Adrenal gland (tissue), 5 donors: ENCODE measurements at regions not wholly inside any gene's neighbourhood (a gene's known extent, or its start where the extent isn't known, plus 50 kb on each side); places are given as distances from the start of the nearest gene placed in this dataset.

Experiments used
- CTCF ChIP-seq, 6 experiments: fragments of 450-650 bp in 4 of 6; fragments of 200-600 bp in 2 of 6; sonication (generic) in 1 of 6; IDR thresholded peaks; 1 replicate in 5 of 6; 2 replicates in 1 of 6; pipeline versions ENCODE4 v1.5.1 to v1.8.0; 2016 to 2021; ENCODE audit warnings: antibody characterized with exemption in 6 of 6, mild to moderate bottlenecking in 2 of 6, moderate library complexity in 1 of 6
- POLR2A ChIP-seq, 2 donors: fragments of 450-650 bp; IDR thresholded peaks; one replicate each; pipeline ENCODE4 v1.6.1; 2017; ENCODE audit warnings: antibody characterized with exemption in 2 of 2, mild to moderate bottlenecking in 2 of 2, moderate library complexity in 1 of 2
- donor health status: DM: no; HTN: no; CAD: no.

DNA sequence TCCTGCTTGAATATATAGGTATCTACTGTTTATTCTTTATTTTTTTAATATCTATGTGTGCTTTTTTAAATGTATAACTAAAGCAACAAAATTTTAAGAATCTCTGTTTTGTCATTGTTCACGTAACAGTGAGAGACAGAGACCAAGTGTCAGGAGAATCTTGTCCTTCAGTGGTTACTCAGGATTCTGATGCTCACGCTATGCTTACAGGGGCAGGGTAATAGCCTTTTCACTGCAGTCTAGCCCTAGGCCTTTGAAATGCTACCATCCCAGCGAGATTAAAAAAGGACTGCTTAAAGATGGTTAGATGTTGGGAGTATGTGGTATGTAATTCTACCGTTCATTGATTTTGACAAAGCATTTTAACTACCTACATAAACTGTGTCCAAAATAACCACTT, 71.6 kb upstream of the EGFR start:
- TF ChIP-seq CTCF (IDR thresholded peaks at IDR 0.05) (no peak), POLR2A (IDR thresholded peaks at IDR 0.05) (no peak)
